A673 (cell line): ENCODE measurements at regions not wholly inside any gene's neighbourhood (a gene's known extent, or its start where the extent isn't known, plus 50 kb on each side); places are given as distances from the start of the nearest gene placed in this dataset.
"Not testable (repeated sequence)": the region's sequence is repeated elsewhere in the genome, so short reads cannot be mapped to it uniquely, and the experiment has no call there.

ENCODE experiments used
- BruUV-seq: library from RNA; stranded (reverse); fragments of 400-500 nt; replicated peaks from 2 replicates; lab custom pipeline; 2021; lab: Mats Ljungman, UMichigan
- CTCF ChIA-PET: fragments of 300-600 bp; sonication (Branson Sonifier 250); formaldehyde crosslinking; loops from one replicate; lab custom pipeline; 2022; ENCODE audit warnings: antibody characterized with exemption; lab: Charles Lee
- POLR2A ChIA-PET: fragments of 300-600 bp; sonication (Branson Sonifier 250); formaldehyde crosslinking; loops from one replicate; lab custom pipeline; 2022; ENCODE audit warnings: antibody characterized with exemption; ENCODE audit not compliant: low non-redundant PET; lab: Charles Lee
- DNase-seq: peaks from one replicate; pipeline ENCODE4 v3.0.0-alpha.2; 2015; ENCODE audit warnings: low spot score
- H3K27ac ChIP-seq: fragments of 200-600 bp; sonication (generic); 2 replicates; pipeline ENCODE4 v1.5.1; 2016; ENCODE audit warnings: mixed run types, low read depth, mild to moderate bottlenecking, mixed read lengths, antibody characterized with exemption, low read length; ENCODE audit not compliant: poor library complexity, severe bottlenecking
- H3K27me3 ChIP-seq: fragments of 200-600 bp; sonication (generic); replicated peaks from 2 replicates; pipeline ENCODE4 v1.6.1; 2017; ENCODE audit warnings: mixed run types, low read depth, mild to moderate bottlenecking, mixed read lengths, antibody characterized with exemption, low read length; ENCODE audit not compliant: insufficient read depth, poor library complexity
- H3K36me3 ChIP-seq: fragments of 200-600 bp; sonication (generic); 2 replicates; pipeline ENCODE4 v1.6.1; 2016; ENCODE audit warnings: mixed run types, mild to moderate bottlenecking, mixed read lengths, antibody characterized with exemption, low read length; ENCODE audit not compliant: insufficient read depth, poor library complexity, severe bottlenecking
- H3K4me1 ChIP-seq: fragments of 200-600 bp; sonication (generic); 2 replicates; pipeline ENCODE4 v1.6.1; 2017; ENCODE audit warnings: mixed run types, mild to moderate bottlenecking, mixed read lengths, antibody characterized with exemption, low read length; ENCODE audit not compliant: insufficient read depth, poor library complexity, severe bottlenecking
- H3K4me3 ChIP-seq: fragments of 200-600 bp; sonication (generic); 2 replicates; pipeline ENCODE4 v1.5.1; 2016; ENCODE audit warnings: low read depth, mixed run types, mild to moderate bottlenecking, mixed read lengths, low read length; ENCODE audit not compliant: poor library complexity, severe bottlenecking
- H3K9me3 ChIP-seq: fragments of 200-600 bp; sonication (generic); 2 replicates; pipeline ENCODE4 v1.6.1; 2016; ENCODE audit warnings: mixed run types, low read depth, mild to moderate bottlenecking, mixed read lengths, antibody characterized with exemption, low read length; ENCODE audit not compliant: poor library complexity, severe bottlenecking
- EZH2 ChIP-seq: fragments of 200-600 bp; sonication (generic); IDR thresholded peaks from 2 replicates; pipeline ENCODE4 v1.6.1; 2017; ENCODE audit warnings: borderline replicate concordance, low read depth, mild to moderate bottlenecking, mixed read lengths, antibody characterized with exemption, low read length; ENCODE audit not compliant: poor library complexity, severe bottlenecking
- intact Hi-C: fragments of 100-400 bp; cut with micrococcal nuclease; formaldehyde crosslinking; loops from one replicate; pipeline ENCODE4 v1.10.0; 2022; ENCODE audit not compliant: unreplicated experiment
- TF ChIP-seq, protein P1 (sequence below): fragments of 300-800, 200-600 bp; sonication (generic); conservative IDR thresholded peaks from 2 replicates; pipeline ENCODE4 v1.5.1; 2017; ENCODE audit warnings: low read depth, mild to moderate bottlenecking, antibody characterized with exemption, low read length, moderate library complexity, mixed read lengths

DNA sequence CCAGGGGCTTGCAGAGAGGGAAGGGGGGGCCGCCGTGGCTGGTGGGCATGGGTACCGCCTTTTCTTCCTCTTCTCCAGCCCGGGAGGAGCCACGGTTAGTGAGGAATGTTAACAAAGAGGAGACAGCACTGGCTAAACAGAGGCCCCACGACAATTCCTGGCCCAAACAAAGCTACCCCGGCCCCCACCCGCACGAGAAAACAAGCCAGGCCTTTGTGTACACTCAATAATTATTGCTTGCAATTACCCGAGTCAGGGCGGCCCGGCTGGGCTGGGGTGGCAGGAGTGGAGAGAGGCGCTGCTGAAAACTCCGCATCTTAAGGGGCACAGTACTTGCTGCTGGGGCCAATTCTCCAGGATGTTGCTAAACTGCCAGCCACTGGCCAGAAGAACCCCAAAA lies 56.4 kb downstream of the IRX5 start:
- Histone ChIP-seq H3K36me3 (no peaks in the 10 kb centered on the region), H3K9me3 (no peaks in the 10 kb centered on the region), H3K27ac (no peak overlapping the region), H3K4me1 (no peaks in the 10 kb centered on the region), H3K27me3 (no peaks in the 10 kb centered on the region), H3K4me3 (no peak overlapping the region)
- ChIA-PET POLR2A (no interaction called here), CTCF (no interaction called here)
- no peak for DNase-seq
- intact Hi-C loops, result no loop called here
- TF ChIP-seq EZH2, result no peak
- TF ChIP-seq, protein P1, sequence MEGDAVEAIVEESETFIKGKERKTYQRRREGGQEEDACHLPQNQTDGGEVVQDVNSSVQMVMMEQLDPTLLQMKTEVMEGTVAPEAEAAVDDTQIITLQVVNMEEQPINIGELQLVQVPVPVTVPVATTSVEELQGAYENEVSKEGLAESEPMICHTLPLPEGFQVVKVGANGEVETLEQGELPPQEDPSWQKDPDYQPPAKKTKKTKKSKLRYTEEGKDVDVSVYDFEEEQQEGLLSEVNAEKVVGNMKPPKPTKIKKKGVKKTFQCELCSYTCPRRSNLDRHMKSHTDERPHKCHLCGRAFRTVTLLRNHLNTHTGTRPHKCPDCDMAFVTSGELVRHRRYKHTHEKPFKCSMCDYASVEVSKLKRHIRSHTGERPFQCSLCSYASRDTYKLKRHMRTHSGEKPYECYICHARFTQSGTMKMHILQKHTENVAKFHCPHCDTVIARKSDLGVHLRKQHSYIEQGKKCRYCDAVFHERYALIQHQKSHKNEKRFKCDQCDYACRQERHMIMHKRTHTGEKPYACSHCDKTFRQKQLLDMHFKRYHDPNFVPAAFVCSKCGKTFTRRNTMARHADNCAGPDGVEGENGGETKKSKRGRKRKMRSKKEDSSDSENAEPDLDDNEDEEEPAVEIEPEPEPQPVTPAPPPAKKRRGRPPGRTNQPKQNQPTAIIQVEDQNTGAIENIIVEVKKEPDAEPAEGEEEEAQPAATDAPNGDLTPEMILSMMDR, result no peak
- no TSS peak for BruUV-seq

DNA sequence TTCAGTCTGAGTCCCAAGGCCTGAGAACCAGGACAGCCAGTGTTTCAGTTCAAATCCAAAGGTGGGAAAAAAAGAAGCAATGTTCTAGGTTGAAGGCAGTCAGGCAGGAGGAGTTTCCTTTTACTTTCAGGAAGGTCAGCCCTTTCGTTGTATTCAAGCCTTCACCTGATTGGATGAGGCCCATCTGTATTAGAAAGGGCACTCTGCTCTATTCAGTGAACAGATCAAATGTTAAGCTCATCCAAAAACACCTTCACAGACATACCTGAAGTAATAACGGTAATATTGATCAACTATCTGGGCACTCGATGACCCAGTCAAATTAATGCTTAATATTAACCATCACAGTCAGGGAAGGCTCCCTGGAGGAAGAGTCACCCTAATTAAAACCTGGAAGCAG lies 60.9 kb downstream of the IRX5 start:
- intact Hi-C loops, result no loop called here

DNA sequence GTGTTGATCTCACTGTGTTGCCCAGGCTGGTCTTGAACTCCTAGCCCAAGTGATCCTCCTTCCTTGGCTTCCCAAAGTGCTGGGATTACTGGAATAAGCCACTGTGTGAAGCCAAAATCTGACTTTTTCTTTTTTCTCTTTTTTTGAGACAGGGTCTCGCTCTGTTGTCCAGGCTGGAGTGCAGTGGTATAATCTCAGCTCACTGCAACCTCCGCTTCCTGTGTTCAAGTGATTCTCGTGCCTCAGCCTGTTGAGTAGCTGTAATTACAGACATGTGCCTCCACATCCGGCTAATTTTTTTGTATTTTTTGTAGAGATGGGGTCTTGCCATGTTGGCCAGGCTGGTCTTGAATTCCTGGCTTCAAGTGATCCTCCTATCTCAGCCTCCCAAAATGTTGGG lies 61.3 kb downstream of the IRX5 start:
- H3K36me3 ChIP-seq, POLR2A ChIA-PET, H3K4me3 ChIP-seq, H3K9me3 ChIP-seq, H3K27me3 ChIP-seq, BruUV-seq, CTCF ChIA-PET, DNase-seq, H3K27ac ChIP-seq, H3K4me1 ChIP-seq, intact Hi-C loops: not testable (repeated sequence)

More for the DNA sequence above, 60.9 kb downstream of the IRX5 start:
- TF ChIP-seq EZH2, result no peak
- TF ChIP-seq, protein P1, result no peak
- Histone ChIP-seq H3K4me1 (no peaks in the 10 kb centered on the region), H3K36me3 (no peaks in the 10 kb centered on the region), H3K4me3 (no peak overlapping the region), H3K27me3 (no peaks in the 10 kb centered on the region), H3K9me3 (no peaks in the 10 kb centered on the region), H3K27ac (no peak overlapping the region)
- DNase-seq, result no peak
- ChIA-PET POLR2A (no interaction called here), CTCF (no interaction called here)
- BruUV-seq, result no TSS peak

- Histone ChIP-seq H3K4me1 (no peaks in the 10 kb centered on the region), H3K27me3 (no peaks in the 10 kb centered on the region), H3K36me3 (no peaks in the 10 kb centered on the region), H3K27ac (no peak overlapping the region), H3K4me3 (no peak overlapping the region), H3K9me3 (no peaks in the 10 kb centered on the region)
- POLR2A ChIA-PET, result no interaction called here
- CTCF ChIA-PET, result no interaction called here
- no TSS peak for BruUV-seq
- DNase-seq, result no peak
- TF ChIP-seq, protein P1, result no peak
- no peak for TF ChIP-seq EZH2
- intact Hi-C loops, result no loop called here
Measured at GRCh38 chr16:54993106-54993895, 62.6 kb downstream of the IRX5 start.
